ENCODE measurements at regions not wholly inside any gene's neighbourhood (a gene's known extent, or its start where the extent isn't known, plus 50 kb on each side); places are given as distances from the start of the nearest gene placed in this dataset.

- 0 out of 2 replicates have a peak overlapping the region, but pooled peaks have one; percentile 4 for H3K27ac ChIP-seq
These were observed 76.0 kb upstream of the CD93 start for GRCh38 chr20:23161968-23162696.

DNA sequence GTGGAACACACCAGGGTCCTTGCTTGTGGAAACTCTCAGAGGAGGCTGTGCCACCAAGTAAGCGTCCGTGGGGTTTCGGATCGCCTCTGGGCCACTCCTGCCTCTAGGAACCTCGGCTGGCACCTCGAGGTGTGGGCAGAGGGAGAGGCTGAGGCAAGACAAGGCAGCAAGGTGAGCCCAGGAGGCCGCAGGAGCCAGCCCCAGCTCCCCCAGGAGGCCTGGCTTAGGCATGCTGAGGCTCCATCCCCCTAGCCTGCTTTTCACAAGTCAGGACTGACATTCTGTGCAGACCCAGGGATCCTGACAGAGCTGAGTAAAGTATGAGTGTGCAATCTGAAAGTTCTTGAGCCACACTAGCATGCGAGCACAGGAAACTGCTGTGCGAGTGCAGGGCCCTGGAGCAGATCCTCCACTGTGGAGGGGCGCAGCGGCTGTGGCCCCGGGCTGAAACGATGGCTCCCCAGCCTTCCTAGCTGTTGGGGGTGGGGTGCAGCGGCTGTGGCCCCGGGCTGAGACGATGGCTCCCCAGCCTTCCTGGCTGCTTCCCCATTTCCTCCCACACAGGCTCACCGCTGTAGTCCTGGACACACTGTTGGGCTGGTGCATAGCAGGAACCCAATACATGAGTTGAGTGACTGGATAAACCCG lies 75.2 kb upstream of the CD93 start:
- 0 out of 2 replicates have a peak overlapping the region, but pooled peaks have one; percentile 4 for H3K27ac ChIP-seq
- TF ChIP-seq ZFX (IDR thresholded peaks at IDR 0.05): no peak
- no peak for TF ChIP-seq CTCF (conservative IDR thresholded peaks at IDR 0.05)

More at GRCh38 chr20:23161968-23162696, 76.0 kb upstream of the CD93 start:
- no peak for TF ChIP-seq ZFX (IDR thresholded peaks at IDR 0.05)
- no peak for TF ChIP-seq CTCF (conservative IDR thresholded peaks at IDR 0.05)

- no peak overlapping the region for H3K27ac ChIP-seq
- no peak for TF ChIP-seq CTCF (conservative IDR thresholded peaks at IDR 0.05)
- no peak for TF ChIP-seq ZFX (IDR thresholded peaks at IDR 0.05)
These were observed 74.6 kb upstream of the CD93 start for GRCh38 chr20:23160536-23161243.

DNA sequence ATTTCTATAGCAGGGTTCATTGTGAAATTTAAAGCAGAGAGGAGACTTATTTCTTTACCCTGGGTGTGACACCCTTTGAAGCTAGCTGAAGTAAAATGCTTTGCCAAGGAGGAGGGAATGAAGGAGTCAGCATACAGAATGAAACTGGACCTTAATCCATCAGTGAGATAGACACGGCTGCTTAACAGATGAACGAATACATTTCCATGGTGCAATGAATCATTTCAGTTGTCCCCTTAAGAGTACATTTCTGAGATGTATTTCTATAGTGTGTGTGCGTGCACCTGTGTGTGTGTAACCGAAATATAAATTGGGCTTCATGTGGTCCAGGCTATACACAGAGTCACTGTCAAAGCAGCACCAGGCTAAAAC lies 73.8 kb upstream of the CD93 start:
- TF ChIP-seq CTCF (conservative IDR thresholded peaks at IDR 0.05): no peak
- TF ChIP-seq ZFX (IDR thresholded peaks at IDR 0.05): no peak
- no peak overlapping the region for H3K27ac ChIP-seq

DNA sequence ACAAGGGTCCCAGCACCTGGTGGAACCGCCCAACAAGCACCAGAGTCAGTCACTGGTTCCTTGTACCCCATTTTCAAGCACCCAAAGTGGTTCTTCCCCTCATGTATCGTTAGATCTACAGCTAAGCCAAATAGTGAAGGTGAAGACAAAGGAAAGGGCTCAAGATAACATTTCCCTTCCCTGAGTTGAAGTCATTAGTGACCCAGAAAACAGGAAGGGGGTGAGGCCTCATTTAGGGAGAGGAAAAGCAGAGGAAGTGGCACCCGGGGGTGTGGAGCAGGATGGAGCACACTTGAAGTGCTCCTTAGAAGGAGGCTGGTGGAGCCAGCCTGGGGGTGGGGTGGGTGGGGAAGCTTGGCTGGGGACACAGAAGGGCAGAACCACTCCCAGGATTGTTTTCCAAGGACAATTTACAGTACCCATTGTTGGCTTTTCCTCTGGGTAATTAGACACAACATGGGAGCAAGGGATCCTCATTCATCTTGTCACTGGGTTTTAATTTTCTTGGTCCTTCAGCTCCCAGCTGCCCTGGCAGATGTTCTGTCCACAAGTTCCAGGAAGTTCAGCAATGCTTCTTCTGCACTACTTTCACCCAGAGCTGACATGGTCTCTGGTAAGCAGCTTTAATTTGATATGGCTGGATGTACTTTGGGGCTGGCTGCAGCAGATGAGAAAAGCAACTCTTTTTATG lies 73.3 kb upstream of the CD93 start:
- TF ChIP-seq CTCF (conservative IDR thresholded peaks at IDR 0.05): no peak

GRCh38 chr20:23157734-23158133 lies 71.6 kb upstream of the CD93 start:
- no peak overlapping the region for H3K27ac ChIP-seq
- TF ChIP-seq ZFX (IDR thresholded peaks at IDR 0.05): no peak
- no peak for TF ChIP-seq CTCF (conservative IDR thresholded peaks at IDR 0.05)

More for the DNA sequence above, 73.3 kb upstream of the CD93 start:
- no peak overlapping the region for H3K27ac ChIP-seq
